HEK293T (cell line): ENCODE measurements at regions not wholly inside any gene's neighbourhood (a gene's known extent, or its start where the extent isn't known, plus 50 kb on each side); places are given as distances from the start of the nearest gene placed in this dataset.

ENCODE experiments used
- BHLHE40 ChIP-seq: fragments of 450-650 bp; IDR thresholded peaks from 2 replicates; pipeline ENCODE4 v1.6.1; 2016; ENCODE audit warnings: mild to moderate bottlenecking, moderate library complexity, borderline replicate concordance
- CTBP1 ChIP-seq: fragments of 450-650 bp; IDR thresholded peaks from 2 replicates; pipeline ENCODE4 v1.6.1; 2016; ENCODE audit warnings: borderline replicate concordance
- ELF4 ChIP-seq: fragments of 450-650 bp; IDR thresholded peaks from 2 replicates; pipeline ENCODE4 v1.6.1; 2017; ENCODE audit warnings: antibody characterized with exemption
- FOXA1 ChIP-seq: fragments of 450-650 bp; IDR thresholded peaks from 2 replicates; pipeline ENCODE4 v1.6.1; 2016; ENCODE audit warnings: mild to moderate bottlenecking
- FOXK2 ChIP-seq: fragments of 450-650 bp; IDR thresholded peaks from 2 replicates; pipeline ENCODE4 v1.6.1; 2016; ENCODE audit warnings: mild to moderate bottlenecking
- FOXM1 ChIP-seq: fragments of 450-650 bp; IDR thresholded peaks from 2 replicates; pipeline ENCODE4 v1.6.1; 2017; ENCODE audit warnings: mild to moderate bottlenecking, borderline replicate concordance
- L3MBTL2 ChIP-seq: fragments of 450-650 bp; conservative IDR thresholded peaks from 2 replicates; pipeline ENCODE4 v1.6.1; 2016; ENCODE audit warnings: mild to moderate bottlenecking
- LEF1 ChIP-seq: fragments of 450-650 bp; IDR thresholded peaks from 2 replicates; pipeline ENCODE4 v1.6.1; 2017; ENCODE audit warnings: mild to moderate bottlenecking, borderline replicate concordance
- NFRKB ChIP-seq: fragments of 450-650 bp; IDR thresholded peaks from 2 replicates; pipeline ENCODE4 v1.6.1; 2016; ENCODE audit warnings: mild to moderate bottlenecking, moderate library complexity
- SP1 ChIP-seq: fragments of 450-650 bp; IDR thresholded peaks from 2 replicates; pipeline ENCODE4 v1.6.1; 2017
- SUZ12 ChIP-seq: fragments of 450-650 bp; IDR thresholded peaks from 2 replicates; pipeline ENCODE4 v1.6.1; 2016; ENCODE audit warnings: mild to moderate bottlenecking
- TARDBP ChIP-seq: fragments of 450-650 bp; IDR thresholded peaks from 2 replicates; pipeline ENCODE4 v1.6.1; 2016
- ZNF384 ChIP-seq: fragments of 450-650 bp; IDR thresholded peaks from 2 replicates; pipeline ENCODE4 v1.6.1; 2016

GRCh38 chr13:78317030-78317429 is 286.3 kb downstream of the POU4F1 start:
- TF ChIP-seq SP1 (no peak), BHLHE40 (no peak), SUZ12 (no peak), FOXM1 (no peak), CTBP1 (no peak), TARDBP (no peak), ZNF384 (0 out of 2 replicates have a peak, but pooled peaks have one; percentile 11), ELF4 (no peak), FOXA1 (no peak), L3MBTL2 (no peak), FOXK2 (no peak), NFRKB (no peak), LEF1 (no peak)
